ENCODE measurements at regions not wholly inside any gene's neighbourhood (a gene's known extent, or its start where the extent isn't known, plus 50 kb on each side); places are given as distances from the start of the nearest gene placed in this dataset.
"Not testable (repeated sequence)": the region's sequence is repeated elsewhere in the genome, so short reads cannot be mapped to it uniquely, and the experiment has no call there.

- DNase-seq (ENCODE audit: low spot score): no peak
Observed at GRCh38 chr5:173423452-173424117, 95.4 kb upstream of the STC2 start.

GRCh38 chr5:173420108-173420507, 91.9 kb upstream of the STC2 start:
- DNase-seq (ENCODE audit: low spot score): no peak

GRCh38 chr5:173413471-173413982, 85.3 kb upstream of the STC2 start:
- no peak for DNase-seq (ENCODE audit: low spot score)

- no peak for DNase-seq (ENCODE audit: low spot score)
Observed at GRCh38 chr5:173412566-173412965, 84.4 kb upstream of the STC2 start.

GRCh38 chr5:173411791-173412555, 83.8 kb upstream of the STC2 start:
- no peak for DNase-seq (ENCODE audit: low spot score)

- DNase-seq (ENCODE audit: low spot score): no peak
Observed at GRCh38 chr5:173410459-173411233, 82.4 kb upstream of the STC2 start.

- no peak for DNase-seq (ENCODE audit: low spot score)
Observed at GRCh38 chr5:173408946-173409345, 80.7 kb upstream of the STC2 start.

- DNase-seq (ENCODE audit: low spot score): no peak
Observed at GRCh38 chr5:173399851-173400250, 71.6 kb upstream of the STC2 start.

- DNase-seq (ENCODE audit: low spot score): no peak
Observed at GRCh38 chr5:173397516-173397915, 69.3 kb upstream of the STC2 start.

- DNase-seq (ENCODE audit: low spot score): no peak
Observed at GRCh38 chr5:173396311-173396993, 68.2 kb upstream of the STC2 start.

GRCh38 chr5:173395933-173396308, 67.7 kb upstream of the STC2 start:
- no peak for DNase-seq (ENCODE audit: low spot score)

GRCh38 chr5:173395257-173395932, 67.2 kb upstream of the STC2 start:
- DNase-seq (ENCODE audit: low spot score): no peak

GRCh38 chr5:173394701-173395100, 66.5 kb upstream of the STC2 start:
- no peak for DNase-seq (ENCODE audit: low spot score)

- no peak for DNase-seq (ENCODE audit: low spot score)
Observed at GRCh38 chr5:173392172-173392571, 64.0 kb upstream of the STC2 start.

- no peak for DNase-seq (ENCODE audit: low spot score)
Observed at GRCh38 chr5:173391031-173391430, 62.8 kb upstream of the STC2 start.

- DNase-seq (ENCODE audit: low spot score): not testable (repeated sequence)
Observed at GRCh38 chr5:173387293-173387692, 59.1 kb upstream of the STC2 start.

GRCh38 chr5:173385832-173386360, 57.7 kb upstream of the STC2 start:
- DNase-seq (ENCODE audit: low spot score): no peak

- no peak for DNase-seq (ENCODE audit: low spot score)
Observed at GRCh38 chr5:173383711-173384110, 55.5 kb upstream of the STC2 start.

- no peak for DNase-seq (ENCODE audit: low spot score)
Observed at GRCh38 chr5:173378727-173379126, 50.5 kb upstream of the STC2 start.

Measured in SW480 (cell line).